GM19025 (cell line): ENCODE measurements at regions not wholly inside any gene's neighbourhood (a gene's known extent, or its start where the extent isn't known, plus 50 kb on each side); places are given as distances from the start of the nearest gene placed in this dataset.
"Not testable (repeated sequence)": the region's sequence is repeated elsewhere in the genome, so short reads cannot be mapped to it uniquely, and the experiment has no call there.

Experiments
- ATAC-seq: cut with Tn5 transposase; IDR thresholded peaks from one replicate; pipeline ENCODE4 v1.9.1; 2021; ENCODE audit warnings: mild to moderate bottlenecking, low read depth, moderate library complexity; ENCODE audit not compliant: unreplicated experiment

GRCh38 chr6:120553353-120553752, 780.9 kb downstream of the TBC1D32 start:
- ATAC-seq: no peak

- ATAC-seq: no peak
Measured at GRCh38 chr6:120545353-120545752, 788.9 kb downstream of the TBC1D32 start.

- ATAC-seq: no peak
Measured at GRCh38 chr6:120534954-120535353, 799.3 kb downstream of the TBC1D32 start.

GRCh38 chr6:120526576-120526975, 807.7 kb downstream of the TBC1D32 start:
- ATAC-seq: no peak

- no peak for ATAC-seq
Measured at GRCh38 chr6:120514544-120514943, 819.7 kb downstream of the TBC1D32 start.

GRCh38 chr6:120511712-120512111, 822.6 kb downstream of the TBC1D32 start:
- ATAC-seq: no peak

GRCh38 chr6:120498711-120499110, 835.6 kb downstream of the TBC1D32 start:
- ATAC-seq: no peak

- no peak for ATAC-seq
Measured at GRCh38 chr6:120496661-120497060, 837.6 kb downstream of the TBC1D32 start.

- ATAC-seq: no peak
Measured at GRCh38 chr6:120493505-120493904, 840.8 kb downstream of the TBC1D32 start.

- no peak for ATAC-seq
Measured at GRCh38 chr6:120489941-120490340, 844.3 kb downstream of the TBC1D32 start.

GRCh38 chr6:120484146-120484545, 850.1 kb downstream of the TBC1D32 start:
- no peak for ATAC-seq

- no peak for ATAC-seq
Measured at GRCh38 chr6:120478650-120479049, 855.6 kb downstream of the TBC1D32 start.

- no peak for ATAC-seq
Measured at GRCh38 chr6:120473804-120474203, 860.5 kb downstream of the TBC1D32 start.

- ATAC-seq: no peak
Measured at GRCh38 chr6:120468486-120468885, 865.8 kb downstream of the TBC1D32 start.

- no peak for ATAC-seq
Measured at GRCh38 chr6:120451508-120451907, 882.8 kb downstream of the TBC1D32 start.

GRCh38 chr6:120447605-120448004, 886.7 kb downstream of the TBC1D32 start:
- no peak for ATAC-seq

- not testable (repeated sequence) for ATAC-seq
Measured at GRCh38 chr6:120432840-120433239, 901.4 kb downstream of the TBC1D32 start.

GRCh38 chr6:120431841-120432240, 902.4 kb downstream of the TBC1D32 start:
- ATAC-seq: no peak

- no peak for ATAC-seq
Measured at GRCh38 chr6:120411394-120411793, 922.9 kb downstream of the TBC1D32 start.

- no peak for ATAC-seq
Measured at GRCh38 chr6:120410586-120410985, 923.7 kb downstream of the TBC1D32 start.

GRCh38 chr6:120407696-120408095, 926.6 kb downstream of the TBC1D32 start:
- ATAC-seq: no peak

GRCh38 chr6:120405947-120406346, 928.3 kb downstream of the TBC1D32 start:
- ATAC-seq: no peak

GRCh38 chr6:120395784-120396183, 938.5 kb downstream of the TBC1D32 start:
- no peak for ATAC-seq
